ENCODE measurements at regions not wholly inside any gene's neighbourhood (a gene's known extent, or its start where the extent isn't known, plus 50 kb on each side); places are given as distances from the start of the nearest gene placed in this dataset.

GRCh38 chr2:146615778-146616177 lies 1229.1 kb upstream of the ACVR2A start:
- TF ChIP-seq, protein P1, sequence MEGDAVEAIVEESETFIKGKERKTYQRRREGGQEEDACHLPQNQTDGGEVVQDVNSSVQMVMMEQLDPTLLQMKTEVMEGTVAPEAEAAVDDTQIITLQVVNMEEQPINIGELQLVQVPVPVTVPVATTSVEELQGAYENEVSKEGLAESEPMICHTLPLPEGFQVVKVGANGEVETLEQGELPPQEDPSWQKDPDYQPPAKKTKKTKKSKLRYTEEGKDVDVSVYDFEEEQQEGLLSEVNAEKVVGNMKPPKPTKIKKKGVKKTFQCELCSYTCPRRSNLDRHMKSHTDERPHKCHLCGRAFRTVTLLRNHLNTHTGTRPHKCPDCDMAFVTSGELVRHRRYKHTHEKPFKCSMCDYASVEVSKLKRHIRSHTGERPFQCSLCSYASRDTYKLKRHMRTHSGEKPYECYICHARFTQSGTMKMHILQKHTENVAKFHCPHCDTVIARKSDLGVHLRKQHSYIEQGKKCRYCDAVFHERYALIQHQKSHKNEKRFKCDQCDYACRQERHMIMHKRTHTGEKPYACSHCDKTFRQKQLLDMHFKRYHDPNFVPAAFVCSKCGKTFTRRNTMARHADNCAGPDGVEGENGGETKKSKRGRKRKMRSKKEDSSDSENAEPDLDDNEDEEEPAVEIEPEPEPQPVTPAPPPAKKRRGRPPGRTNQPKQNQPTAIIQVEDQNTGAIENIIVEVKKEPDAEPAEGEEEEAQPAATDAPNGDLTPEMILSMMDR (IDR thresholded peaks at IDR 0.05), result no peak
- TF ChIP-seq, protein P2, sequence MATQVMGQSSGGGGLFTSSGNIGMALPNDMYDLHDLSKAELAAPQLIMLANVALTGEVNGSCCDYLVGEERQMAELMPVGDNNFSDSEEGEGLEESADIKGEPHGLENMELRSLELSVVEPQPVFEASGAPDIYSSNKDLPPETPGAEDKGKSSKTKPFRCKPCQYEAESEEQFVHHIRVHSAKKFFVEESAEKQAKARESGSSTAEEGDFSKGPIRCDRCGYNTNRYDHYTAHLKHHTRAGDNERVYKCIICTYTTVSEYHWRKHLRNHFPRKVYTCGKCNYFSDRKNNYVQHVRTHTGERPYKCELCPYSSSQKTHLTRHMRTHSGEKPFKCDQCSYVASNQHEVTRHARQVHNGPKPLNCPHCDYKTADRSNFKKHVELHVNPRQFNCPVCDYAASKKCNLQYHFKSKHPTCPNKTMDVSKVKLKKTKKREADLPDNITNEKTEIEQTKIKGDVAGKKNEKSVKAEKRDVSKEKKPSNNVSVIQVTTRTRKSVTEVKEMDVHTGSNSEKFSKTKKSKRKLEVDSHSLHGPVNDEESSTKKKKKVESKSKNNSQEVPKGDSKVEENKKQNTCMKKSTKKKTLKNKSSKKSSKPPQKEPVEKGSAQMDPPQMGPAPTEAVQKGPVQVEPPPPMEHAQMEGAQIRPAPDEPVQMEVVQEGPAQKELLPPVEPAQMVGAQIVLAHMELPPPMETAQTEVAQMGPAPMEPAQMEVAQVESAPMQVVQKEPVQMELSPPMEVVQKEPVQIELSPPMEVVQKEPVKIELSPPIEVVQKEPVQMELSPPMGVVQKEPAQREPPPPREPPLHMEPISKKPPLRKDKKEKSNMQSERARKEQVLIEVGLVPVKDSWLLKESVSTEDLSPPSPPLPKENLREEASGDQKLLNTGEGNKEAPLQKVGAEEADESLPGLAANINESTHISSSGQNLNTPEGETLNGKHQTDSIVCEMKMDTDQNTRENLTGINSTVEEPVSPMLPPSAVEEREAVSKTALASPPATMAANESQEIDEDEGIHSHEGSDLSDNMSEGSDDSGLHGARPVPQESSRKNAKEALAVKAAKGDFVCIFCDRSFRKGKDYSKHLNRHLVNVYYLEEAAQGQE (IDR thresholded peaks at IDR 0.05; ENCODE audit: insufficient read depth in 1 of 2, low read depth in 2 of 2, low read length in 1 of 2), result no peak
- TF ChIP-seq POLR2AphosphoS5 (IDR thresholded peaks at IDR 0.05; ENCODE audit: low read depth, low read length), result no peak
- no peak for TF ChIP-seq SIN3A (IDR thresholded peaks at IDR 0.05; ENCODE audit: borderline replicate concordance, insufficient read depth, low read depth, low read length)
